ENCODE measurements at regions not wholly inside any gene's neighbourhood (a gene's known extent, or its start where the extent isn't known, plus 50 kb on each side); places are given as distances from the start of the nearest gene placed in this dataset.

DNA sequence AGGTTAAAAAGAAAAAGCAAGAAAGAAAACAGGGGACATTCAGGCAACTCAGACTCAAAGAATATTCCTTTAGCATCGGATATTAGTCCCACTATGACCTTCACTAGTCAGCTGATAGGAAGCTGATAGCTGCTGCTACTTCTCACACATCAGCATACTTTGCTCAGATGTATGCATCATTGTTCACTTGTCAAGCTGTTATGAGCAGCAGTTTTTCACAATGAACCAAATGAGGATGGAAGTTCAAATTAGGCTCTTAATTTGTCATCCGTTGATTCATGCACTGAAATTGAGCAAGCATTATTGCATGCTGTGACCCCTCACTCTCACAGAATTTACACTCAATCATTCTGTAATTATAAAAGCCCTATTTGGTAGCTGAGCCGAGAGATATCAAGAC, 257.7 kb downstream of the SNX13 start:
- H3K27me3 ChIP-seq, result no peaks in the 10 kb centered on the region
- TF ChIP-seq, protein P1, sequence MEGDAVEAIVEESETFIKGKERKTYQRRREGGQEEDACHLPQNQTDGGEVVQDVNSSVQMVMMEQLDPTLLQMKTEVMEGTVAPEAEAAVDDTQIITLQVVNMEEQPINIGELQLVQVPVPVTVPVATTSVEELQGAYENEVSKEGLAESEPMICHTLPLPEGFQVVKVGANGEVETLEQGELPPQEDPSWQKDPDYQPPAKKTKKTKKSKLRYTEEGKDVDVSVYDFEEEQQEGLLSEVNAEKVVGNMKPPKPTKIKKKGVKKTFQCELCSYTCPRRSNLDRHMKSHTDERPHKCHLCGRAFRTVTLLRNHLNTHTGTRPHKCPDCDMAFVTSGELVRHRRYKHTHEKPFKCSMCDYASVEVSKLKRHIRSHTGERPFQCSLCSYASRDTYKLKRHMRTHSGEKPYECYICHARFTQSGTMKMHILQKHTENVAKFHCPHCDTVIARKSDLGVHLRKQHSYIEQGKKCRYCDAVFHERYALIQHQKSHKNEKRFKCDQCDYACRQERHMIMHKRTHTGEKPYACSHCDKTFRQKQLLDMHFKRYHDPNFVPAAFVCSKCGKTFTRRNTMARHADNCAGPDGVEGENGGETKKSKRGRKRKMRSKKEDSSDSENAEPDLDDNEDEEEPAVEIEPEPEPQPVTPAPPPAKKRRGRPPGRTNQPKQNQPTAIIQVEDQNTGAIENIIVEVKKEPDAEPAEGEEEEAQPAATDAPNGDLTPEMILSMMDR (IDR thresholded peaks at IDR 0.05), result no peak
- TF ChIP-seq POLR2A (IDR thresholded peaks at IDR 0.05), result no peak
- H3K9me3 ChIP-seq, result no peaks in the 10 kb centered on the region
- H3K4me1 ChIP-seq, result no peaks in the 10 kb centered on the region
- intact Hi-C loops (cut with DNase I), result no loop called here
- H3K36me3 ChIP-seq, result no peaks in the 10 kb centered on the region
- H3K4me3 ChIP-seq, result no peak overlapping the region
- no peak for ATAC-seq
- DNase-seq, result no peak
- 57% methylated on average over 3 of the region's 3 CpGs for WGBS (ENCODE audit: insufficient coverage, low coverage, low lambda C conversion rate, missing lambda C conversion rate)
- H3K27ac ChIP-seq, result no peak overlapping the region

DNA sequence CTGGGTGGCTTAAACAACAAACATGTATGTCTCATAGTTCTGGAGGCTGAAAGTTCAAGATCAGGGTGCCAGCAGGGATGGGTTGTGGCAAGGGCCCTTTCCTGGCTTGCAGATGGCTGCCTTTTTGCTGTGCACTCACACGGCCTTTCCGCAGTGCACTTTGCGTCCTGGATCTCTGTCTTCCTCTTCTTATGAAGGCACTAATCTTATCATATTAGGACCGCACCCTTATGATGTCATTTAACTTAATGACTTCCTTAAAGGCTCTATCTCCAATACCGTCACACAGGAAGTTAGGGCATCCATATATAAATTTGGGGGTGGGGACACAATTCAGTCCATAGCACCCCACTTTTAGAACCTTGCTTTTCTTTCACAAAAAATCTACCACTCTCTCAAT, 255.2 kb downstream of the SNX13 start:
- intact Hi-C loops (cut with DNase I), result no loop called here
- no peak for ATAC-seq
- no peaks in the 10 kb centered on the region for H3K9me3 ChIP-seq

DNA sequence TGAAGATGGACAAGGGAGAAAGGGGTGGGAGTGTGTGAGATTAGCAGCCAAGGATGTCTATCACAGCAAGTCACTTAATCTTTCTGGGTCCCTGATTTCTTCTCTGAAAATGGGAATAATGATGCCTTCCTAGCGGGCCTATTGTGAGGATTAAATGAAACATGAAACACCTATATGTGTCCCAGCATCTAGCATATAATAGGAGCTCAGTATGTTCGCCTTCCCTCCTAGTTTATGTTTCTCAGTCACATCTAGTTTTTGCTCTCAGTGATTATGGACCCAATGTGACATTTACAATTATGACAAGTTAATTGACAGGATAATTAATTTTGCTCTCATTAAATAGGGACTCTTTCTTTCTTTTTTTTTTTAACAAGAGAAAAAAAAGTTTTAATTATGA, 252.9 kb downstream of the SNX13 start:
- TF ChIP-seq, protein P1 (IDR thresholded peaks at IDR 0.05), result no peak
- no peak for TF ChIP-seq POLR2A (IDR thresholded peaks at IDR 0.05)
- ATAC-seq (no peak), DNase-seq (no peak)
- no peaks in the 10 kb centered on the region for H3K4me1 ChIP-seq
- intact Hi-C loops (cut with DNase I), result no loop called here
- no peaks in the 10 kb centered on the region for H3K27me3 ChIP-seq
- H3K36me3 ChIP-seq, result no peaks in the 10 kb centered on the region
- no peak overlapping the region for H3K4me3 ChIP-seq
- H3K9me3 ChIP-seq, result no peaks in the 10 kb centered on the region
- no peak overlapping the region for H3K27ac ChIP-seq
- WGBS (ENCODE audit: insufficient coverage, low coverage, low lambda C conversion rate, missing lambda C conversion rate), result 63% methylated on average over 2 of the region's 2 CpGs

More for the DNA sequence above, 255.2 kb downstream of the SNX13 start:
- Histone ChIP-seq H3K4me3 (no peak overlapping the region), H3K27ac (no peak overlapping the region), H3K27me3 (no peaks in the 10 kb centered on the region), H3K4me1 (no peaks in the 10 kb centered on the region), H3K36me3 (no peaks in the 10 kb centered on the region)
- TF ChIP-seq POLR2A (IDR thresholded peaks at IDR 0.05), result no peak
- TF ChIP-seq, protein P1 (IDR thresholded peaks at IDR 0.05), result no peak
- no peak for DNase-seq
- 63% methylated on average over 5 of the region's 5 CpGs for WGBS (ENCODE audit: insufficient coverage, low coverage, low lambda C conversion rate, missing lambda C conversion rate)

DNA sequence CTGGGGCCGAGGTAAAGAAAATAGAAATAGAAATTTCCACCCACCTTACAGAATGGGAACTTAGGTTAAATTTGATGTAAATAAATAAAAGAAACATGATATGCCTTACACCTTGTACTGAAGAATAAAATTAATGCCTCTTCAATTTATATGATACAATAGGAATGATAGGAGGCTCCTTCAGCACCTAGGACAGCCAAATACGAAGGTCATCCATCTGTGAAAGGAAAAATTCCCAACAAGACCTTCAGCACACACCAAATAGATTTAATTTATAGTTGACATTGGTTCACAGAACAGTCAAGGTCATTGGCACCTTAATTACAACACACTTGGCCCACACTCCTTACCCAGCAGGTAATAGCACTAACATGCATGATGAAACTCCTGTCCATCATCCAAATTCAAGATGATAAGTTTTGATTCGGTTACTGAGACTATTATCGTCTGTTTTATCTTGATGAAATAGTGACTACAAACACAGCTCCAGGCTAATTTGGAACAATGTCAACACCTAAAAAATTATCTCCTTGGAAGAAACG, 250.9 kb downstream of the SNX13 start:
- H3K4me1 ChIP-seq, result no peaks in the 10 kb centered on the region
- no peaks in the 10 kb centered on the region for H3K9me3 ChIP-seq
- H3K27ac ChIP-seq, result no peak overlapping the region
- ATAC-seq, result peak in 1 of 4 donors; percentile 16
- WGBS (ENCODE audit: insufficient coverage, low coverage, low lambda C conversion rate, missing lambda C conversion rate), result 42% methylated on average over 5 of the region's 5 CpGs
- no peaks in the 10 kb centered on the region for H3K36me3 ChIP-seq
- H3K4me3 ChIP-seq, result no peak overlapping the region
- intact Hi-C loops (cut with DNase I), result no loop called here
- TF ChIP-seq POLR2A (IDR thresholded peaks at IDR 0.05), result no peak
- TF ChIP-seq, protein P1 (IDR thresholded peaks at IDR 0.05), result no peak
- no peaks in the 10 kb centered on the region for H3K27me3 ChIP-seq
- no peak for DNase-seq

DNA sequence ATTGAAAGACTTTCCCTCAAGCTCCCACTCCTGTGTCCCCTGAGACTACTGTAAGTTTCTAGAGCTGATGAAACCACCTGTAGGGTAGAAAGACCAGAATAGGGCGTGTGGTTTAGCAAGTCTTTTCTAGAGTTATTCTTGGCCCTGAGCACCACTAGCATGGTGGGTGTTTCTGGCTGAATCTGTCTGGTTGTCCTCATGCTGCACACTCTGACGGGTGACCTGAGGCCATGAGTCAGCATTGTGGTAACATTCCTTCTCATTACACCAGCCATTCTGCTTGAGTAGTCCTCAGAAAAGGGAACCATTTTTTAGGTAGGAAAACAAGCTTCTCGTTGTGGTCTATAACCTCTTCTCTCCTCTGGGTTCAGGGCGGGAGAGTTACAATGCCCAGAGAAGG, 250.3 kb downstream of the SNX13 start:
- Histone ChIP-seq H3K27ac (no peak overlapping the region), H3K27me3 (no peaks in the 10 kb centered on the region), H3K4me1 (no peaks in the 10 kb centered on the region), H3K36me3 (no peaks in the 10 kb centered on the region), H3K4me3 (no peak overlapping the region), H3K9me3 (no peaks in the 10 kb centered on the region)
- DNase-seq (no peak), ATAC-seq (peak; percentile 23 to 58 (median 42))
- 38% methylated on average over 4 of the region's 4 CpGs for WGBS (ENCODE audit: insufficient coverage, low coverage, low lambda C conversion rate, missing lambda C conversion rate)
- intact Hi-C loops (cut with DNase I), result no loop called here
- no peak for TF ChIP-seq POLR2A (IDR thresholded peaks at IDR 0.05)
- TF ChIP-seq, protein P1 (IDR thresholded peaks at IDR 0.05), result no peak

Data from right lobe of liver (tissue), 6 donors.